GM21529 (cell line): ENCODE measurements at regions not wholly inside any gene's neighbourhood (a gene's known extent, or its start where the extent isn't known, plus 50 kb on each side); places are given as distances from the start of the nearest gene placed in this dataset.

Experiments used
- ATAC-seq: cut with Tn5 transposase; IDR thresholded peaks from one replicate; pipeline ENCODE4 v1.9.1; 2021; ENCODE audit not compliant: unreplicated experiment

GRCh38 chr1:200354243-200354642 is 55.6 kb downstream of the ZNF281 start:
- peak; percentile 55 for ATAC-seq

DNA sequence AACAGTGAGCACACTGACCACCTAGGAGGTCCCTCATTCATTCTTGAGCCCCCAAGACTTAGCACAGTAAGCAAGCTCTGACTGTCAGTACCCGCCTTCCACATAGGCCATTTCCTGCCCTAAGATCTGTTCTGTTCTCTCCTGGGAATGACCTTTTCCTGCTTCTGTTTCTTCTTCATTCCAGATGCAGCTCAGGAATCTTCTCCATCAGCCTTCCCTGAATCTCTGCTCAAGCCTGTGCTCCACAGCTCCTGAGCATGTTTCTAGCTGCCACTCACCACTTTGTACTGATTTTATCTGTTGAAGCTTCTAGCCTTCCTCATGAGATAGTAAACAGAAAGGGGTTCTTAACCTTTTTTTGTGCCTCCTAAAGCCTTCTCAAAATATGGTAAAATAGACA is 56.6 kb downstream of the ZNF281 start:
- ATAC-seq = no peak

DNA sequence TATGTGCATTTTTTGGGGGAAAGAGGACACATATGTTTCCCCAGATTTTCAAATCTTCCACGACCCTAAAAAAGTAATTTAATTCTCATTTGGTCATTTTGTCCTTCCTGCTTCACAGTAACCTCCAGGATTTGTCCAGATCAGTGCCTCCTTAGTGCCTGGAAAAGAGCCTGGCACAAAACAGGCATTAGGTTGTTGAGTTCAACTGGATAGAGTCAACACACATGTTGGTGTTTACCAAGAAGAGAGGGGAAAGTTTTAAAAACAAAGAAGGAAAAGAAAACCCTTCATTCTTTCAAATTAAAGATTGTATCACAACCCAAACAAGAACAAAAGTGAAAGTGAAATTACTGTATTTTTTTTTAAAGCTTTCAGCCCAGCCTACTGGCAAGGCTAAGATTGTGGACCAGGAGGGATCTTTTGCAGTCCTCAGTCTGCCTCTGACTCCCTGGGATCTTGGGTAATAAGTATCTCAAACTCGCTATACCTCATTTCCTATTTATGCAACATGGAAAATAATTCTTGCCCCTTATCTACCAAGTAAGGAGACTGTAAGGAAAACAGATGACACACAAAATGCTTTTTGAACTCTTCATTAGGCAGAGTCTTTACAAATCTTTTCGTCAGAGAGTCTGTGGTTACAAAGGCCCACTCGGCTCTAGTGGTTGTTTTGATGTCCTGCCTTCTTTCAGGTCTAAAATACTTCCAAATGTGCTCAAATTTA is 57.8 kb downstream of the ZNF281 start:
- ATAC-seq = peak; percentile 54

DNA sequence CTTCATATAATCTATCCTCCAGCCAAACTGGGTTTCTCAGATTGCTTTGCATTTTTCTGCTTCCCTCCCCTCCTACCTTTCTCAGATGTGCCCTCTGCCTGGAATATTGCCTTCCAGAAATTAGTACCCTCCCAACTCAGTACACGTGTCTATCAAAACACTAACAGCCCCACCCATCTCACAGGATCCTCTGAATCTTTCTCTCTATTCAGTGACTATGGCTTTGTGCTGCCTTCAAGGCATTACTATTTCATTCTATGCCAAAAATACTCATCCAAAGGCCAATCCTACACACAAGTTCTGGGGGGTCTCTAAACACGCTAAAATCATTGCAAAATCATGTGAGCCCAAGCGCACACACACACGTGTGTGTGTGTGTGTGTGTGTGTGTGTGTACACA is 58.4 kb downstream of the ZNF281 start:
- ATAC-seq = no peak

- no peak for ATAC-seq
Observed at GRCh38 chr1:200346700-200347099, 63.1 kb downstream of the ZNF281 start.

- ATAC-seq = no peak
Observed at GRCh38 chr1:200345520-200345919, 64.3 kb downstream of the ZNF281 start.

DNA sequence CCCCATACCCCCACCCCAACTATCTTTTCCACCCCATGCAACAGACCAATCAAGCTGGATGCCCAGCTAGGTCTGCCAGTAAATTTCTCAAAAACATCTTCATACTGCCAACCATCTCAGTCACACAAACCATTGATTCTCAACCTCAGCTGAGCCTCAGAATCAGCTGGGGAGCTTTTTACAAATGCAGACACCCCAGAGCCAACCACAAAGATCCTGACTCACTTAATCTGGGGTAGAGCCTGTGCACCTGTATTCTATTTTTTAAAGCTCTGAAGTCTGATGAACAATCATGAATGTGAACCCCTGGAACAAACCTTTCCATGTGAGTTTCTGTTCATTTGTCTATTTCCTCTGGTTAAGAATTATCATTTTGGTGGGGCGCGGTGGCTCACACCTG is 66.0 kb downstream of the ZNF281 start:
- no peak for ATAC-seq

GRCh38 chr1:200342511-200343311 is 67.1 kb downstream of the ZNF281 start:
- ATAC-seq = no peak

DNA sequence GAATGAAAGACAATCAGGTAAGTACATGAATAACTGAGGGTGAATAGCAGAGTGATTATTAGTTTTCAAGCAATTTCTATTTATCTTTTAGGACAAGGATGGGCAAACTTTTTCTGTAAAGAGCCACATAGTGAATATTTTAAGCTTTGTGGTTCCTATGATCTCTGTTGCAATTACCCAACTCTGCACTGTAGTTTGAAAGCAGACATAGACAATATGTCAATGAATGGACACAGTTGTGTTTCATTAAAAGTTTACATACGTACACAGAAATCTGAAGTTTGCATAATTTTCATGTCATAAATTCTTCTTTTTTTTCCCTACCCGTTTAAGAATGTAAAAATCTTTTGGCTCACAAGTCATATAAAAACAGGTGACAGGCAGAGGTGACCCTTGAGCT is 71.4 kb downstream of the ZNF281 start:
- no peak for ATAC-seq

GRCh38 chr1:200337831-200338230 is 72.0 kb downstream of the ZNF281 start:
- no peak for ATAC-seq

GRCh38 chr1:200337410-200337809 is 72.4 kb downstream of the ZNF281 start:
- ATAC-seq = no peak

DNA sequence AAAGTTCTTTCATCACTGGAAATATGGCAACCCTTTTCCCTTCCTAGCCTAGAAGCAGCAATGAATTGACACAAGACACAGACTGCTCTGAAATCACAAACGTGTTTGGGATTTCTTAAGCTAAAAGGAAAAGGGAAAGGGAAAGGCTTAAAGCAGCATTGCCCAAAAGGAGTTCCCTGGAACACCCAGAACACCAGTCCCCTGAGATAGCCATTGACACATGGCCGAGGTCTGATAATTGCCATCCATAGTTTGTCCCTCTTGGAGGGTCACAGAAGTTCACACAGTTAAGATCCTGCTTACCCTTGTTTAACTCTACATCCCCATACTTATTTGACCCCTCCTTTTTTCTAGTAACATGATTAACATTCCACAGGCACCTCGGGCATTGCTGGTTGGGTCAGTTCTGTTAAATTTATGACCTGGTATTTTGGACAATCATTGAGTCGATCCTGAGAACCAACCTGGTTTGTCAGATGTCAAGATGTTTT is 72.9 kb downstream of the ZNF281 start:
- ATAC-seq = no peak

- no peak for ATAC-seq
Observed at GRCh38 chr1:200336101-200336845, 73.6 kb downstream of the ZNF281 start.

DNA sequence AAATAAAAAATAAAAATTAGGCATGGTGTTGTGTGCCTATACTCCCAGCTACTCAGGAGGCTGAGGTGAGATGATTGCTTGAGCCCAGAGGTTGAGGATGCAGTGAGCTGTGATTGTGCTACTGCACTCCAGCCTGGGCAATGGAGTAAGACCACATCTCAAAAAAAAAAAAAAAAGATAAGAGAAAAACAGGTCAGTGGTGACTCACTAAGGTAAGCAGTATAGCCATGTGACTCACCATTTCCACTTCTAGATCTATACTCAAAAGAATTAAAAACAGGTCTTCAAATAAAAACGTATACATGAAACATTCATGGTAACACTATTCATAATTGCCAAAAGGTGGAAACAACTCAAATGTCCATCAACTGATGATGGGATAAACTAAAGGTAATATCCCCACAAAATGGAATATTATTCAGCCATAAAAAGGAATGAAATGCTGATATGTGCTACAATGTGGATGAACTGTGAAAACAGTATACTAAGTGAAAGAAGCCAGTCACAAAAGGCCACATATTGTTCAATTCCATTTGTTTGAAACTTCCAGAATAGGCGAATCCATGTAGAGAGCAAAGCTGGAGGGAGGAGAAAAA is 75.1 kb downstream of the ZNF281 start:
- ATAC-seq = no peak

DNA sequence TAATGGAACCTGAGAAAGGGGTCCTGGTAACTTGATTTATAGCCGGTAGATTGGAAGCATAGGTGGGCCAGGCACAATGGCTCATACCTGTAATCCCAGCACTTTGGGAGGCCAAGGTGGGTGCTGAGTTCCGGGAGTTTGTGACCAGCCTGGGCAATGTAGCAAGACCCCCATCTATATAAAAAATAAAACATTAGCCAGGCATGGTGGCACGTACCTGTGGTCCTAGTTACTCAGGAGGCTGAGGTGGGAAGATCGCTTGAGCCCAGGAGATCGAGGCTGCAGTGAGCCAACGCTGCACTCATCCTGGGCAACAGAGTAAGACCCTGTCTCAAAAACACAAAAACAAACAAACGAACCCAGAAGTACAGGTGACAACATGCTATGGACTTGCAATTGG is 76.5 kb downstream of the ZNF281 start:
- no peak for ATAC-seq

- no peak for ATAC-seq
Observed at GRCh38 chr1:200332716-200333115, 77.1 kb downstream of the ZNF281 start.

GRCh38 chr1:200330741-200331428 is 79.0 kb downstream of the ZNF281 start:
- no peak for ATAC-seq

DNA sequence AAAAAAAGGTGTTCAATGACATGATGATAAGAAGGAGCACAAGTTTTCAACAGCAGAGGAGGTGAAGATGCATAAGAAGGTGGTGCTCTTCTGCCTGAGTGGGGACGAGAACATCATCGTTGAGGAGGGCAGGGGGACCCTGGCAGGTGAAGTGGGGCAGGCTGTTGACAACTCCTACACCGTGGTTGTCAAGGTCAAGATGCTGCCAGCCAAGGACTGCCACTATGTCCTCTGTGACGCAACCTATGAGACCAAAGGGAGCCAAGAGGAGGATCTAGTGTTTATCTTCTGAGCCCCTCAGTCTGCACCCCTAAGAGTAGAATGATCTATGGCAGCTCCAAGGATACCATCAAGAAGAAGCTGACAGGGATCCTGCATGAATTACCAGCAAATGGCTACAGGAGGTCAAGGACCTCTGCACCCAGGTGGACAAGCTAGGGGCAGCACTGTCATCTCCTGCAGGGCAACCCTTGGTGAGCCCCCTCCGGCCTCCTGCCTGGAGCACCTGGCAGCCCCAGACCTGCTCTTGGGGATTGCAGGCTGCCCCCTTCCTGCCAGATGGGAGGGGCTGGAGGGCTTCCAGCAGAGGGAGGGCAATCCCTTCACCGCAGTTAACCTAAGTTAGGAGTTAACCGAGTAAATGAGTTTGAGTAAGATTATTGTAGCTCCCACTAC is 80.5 kb downstream of the ZNF281 start:
- ATAC-seq = no peak

DNA sequence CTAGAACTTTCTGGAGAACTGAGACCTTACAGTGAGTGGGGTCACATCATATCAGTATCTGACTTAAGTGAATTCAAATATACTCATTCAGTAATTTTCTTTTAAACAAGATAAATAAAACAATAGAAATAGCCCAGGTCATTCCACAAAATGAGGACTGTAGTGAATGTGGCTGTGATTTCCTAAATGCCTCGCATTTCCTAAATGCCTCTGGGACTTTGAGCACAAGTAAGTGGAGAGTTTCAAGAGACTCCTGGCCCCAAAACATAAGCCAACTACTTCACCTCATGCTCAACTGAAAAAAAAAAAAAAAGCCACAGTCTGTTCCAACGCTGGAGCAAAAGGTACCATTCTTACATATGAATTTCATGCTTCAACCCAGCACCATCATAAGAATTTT is 81.5 kb downstream of the ZNF281 start:
- no peak for ATAC-seq

GRCh38 chr1:200323856-200324400 is 85.9 kb downstream of the ZNF281 start:
- no peak for ATAC-seq
